ENCODE measurements at regions not wholly inside any gene's neighbourhood (a gene's known extent, or its start where the extent isn't known, plus 50 kb on each side); places are given as distances from the start of the nearest gene placed in this dataset.
"Not testable (repeated sequence)": the region's sequence is repeated elsewhere in the genome, so short reads cannot be mapped to it uniquely, and the experiment has no call there.

GRCh38 chr3:177842743-177843734 lies 645.8 kb upstream of the TBL1XR1 start:
- DNase-seq (ENCODE audit: low spot score) = no peak

GRCh38 chr3:177852001-177852807 lies 654.9 kb upstream of the TBL1XR1 start:
- no peak for DNase-seq (ENCODE audit: low spot score)

GRCh38 chr3:177855021-177855420 lies 657.7 kb upstream of the TBL1XR1 start:
- DNase-seq (ENCODE audit: low spot score) = no peak

- DNase-seq (ENCODE audit: low spot score) = no peak
Observed at GRCh38 chr3:177860184-177860583, 662.9 kb upstream of the TBL1XR1 start.

- no peak for DNase-seq (ENCODE audit: low spot score)
Observed at GRCh38 chr3:177862962-177863491, 665.7 kb upstream of the TBL1XR1 start.

GRCh38 chr3:177871267-177871666 lies 665.0 kb upstream of the KCNMB2 start:
- DNase-seq (ENCODE audit: low spot score) = not testable (repeated sequence)

- no peak for DNase-seq (ENCODE audit: low spot score)
Observed at GRCh38 chr3:177878192-177878591, 658.0 kb upstream of the KCNMB2 start.

GRCh38 chr3:177878957-177879356 lies 657.3 kb upstream of the KCNMB2 start:
- no peak for DNase-seq (ENCODE audit: low spot score)

- DNase-seq (ENCODE audit: low spot score) = no peak
Observed at GRCh38 chr3:177881351-177881750, 654.9 kb upstream of the KCNMB2 start.

GRCh38 chr3:177882124-177882648 lies 654.0 kb upstream of the KCNMB2 start:
- DNase-seq (ENCODE audit: low spot score) = no peak

- DNase-seq (ENCODE audit: low spot score) = no peak
Observed at GRCh38 chr3:177883091-177883490, 653.1 kb upstream of the KCNMB2 start.

GRCh38 chr3:177883957-177884356 lies 652.3 kb upstream of the KCNMB2 start:
- no peak for DNase-seq (ENCODE audit: low spot score)

- DNase-seq (ENCODE audit: low spot score) = no peak
Observed at GRCh38 chr3:177885063-177885462, 651.2 kb upstream of the KCNMB2 start.

- DNase-seq (ENCODE audit: low spot score) = no peak
Observed at GRCh38 chr3:177886501-177886900, 649.7 kb upstream of the KCNMB2 start.

GRCh38 chr3:177887475-177887874 lies 648.8 kb upstream of the KCNMB2 start:
- no peak for DNase-seq (ENCODE audit: low spot score)

GRCh38 chr3:177889161-177889560 lies 647.1 kb upstream of the KCNMB2 start:
- DNase-seq (ENCODE audit: low spot score) = no peak

GRCh38 chr3:177889652-177890358 lies 646.4 kb upstream of the KCNMB2 start:
- DNase-seq (ENCODE audit: low spot score) = no peak

GRCh38 chr3:177890359-177890683 lies 645.9 kb upstream of the KCNMB2 start:
- DNase-seq (ENCODE audit: low spot score) = no peak

- not testable (repeated sequence) for DNase-seq (ENCODE audit: low spot score)
Observed at GRCh38 chr3:177891569-177891968, 644.7 kb upstream of the KCNMB2 start.

GRCh38 chr3:177893331-177893730 lies 642.9 kb upstream of the KCNMB2 start:
- peak; percentile 28 for DNase-seq (ENCODE audit: low spot score)

GRCh38 chr3:177894081-177894728 lies 642.0 kb upstream of the KCNMB2 start:
- no peak for DNase-seq (ENCODE audit: low spot score)

All from AG20443 (cell line).